Immature natural killer cell (primary cell): ENCODE measurements at regions not wholly inside any gene's neighbourhood (a gene's known extent, or its start where the extent isn't known, plus 50 kb on each side); places are given as distances from the start of the nearest gene placed in this dataset.
A peak's percentile ranks its signal among the peaks of the same experiment; 100 is the strongest.

Source experiments
- DNase-seq, 3 donors: peaks; one replicate each; pipeline ENCODE4 v3.0.0; 2022; ENCODE audit warnings: mixed read lengths in 1 of 3
- H3K27ac Mint-ChIP-seq, 6 donors: one replicate each; pipeline ENCODE4 v1.8.0; 2020; ENCODE audit warnings: mixed read lengths in 6 of 6, mild to moderate bottlenecking in 5 of 6, inconsistent platforms in 4 of 6, moderate library complexity in 3 of 6
- H3K27me3 Mint-ChIP-seq, 3 donors: one replicate each; pipeline ENCODE4 v1.8.0; 2020 to 2021; ENCODE audit warnings: low read depth in 3 of 3, mild to moderate bottlenecking in 3 of 3, mixed read lengths in 3 of 3, moderate library complexity in 3 of 3, inconsistent platforms in 1 of 3
- H3K36me3 Mint-ChIP-seq, 3 donors: one replicate each; pipeline ENCODE4 v1.8.0; 2020; ENCODE audit warnings: mixed read lengths in 3 of 3, inconsistent platforms in 2 of 3, mild to moderate bottlenecking in 2 of 3
- H3K4me1 Mint-ChIP-seq, 2 donors: one replicate each; pipeline ENCODE4 v1.8.0; 2020; ENCODE audit warnings: inconsistent platforms in 2 of 2, mild to moderate bottlenecking in 2 of 2, mixed read lengths in 2 of 2, moderate library complexity in 1 of 2
- H3K4me3 Mint-ChIP-seq, 5 donors: one replicate each; pipeline ENCODE4 v1.8.0; 2020; ENCODE audit warnings: mild to moderate bottlenecking in 5 of 5, mixed read lengths in 5 of 5, inconsistent platforms in 3 of 5, moderate library complexity in 3 of 5
- H3K9me3 Mint-ChIP-seq, 6 donors: one replicate each; pipeline ENCODE4 v1.8.0; 2020; ENCODE audit warnings: mild to moderate bottlenecking in 6 of 6, mixed read lengths in 6 of 6, inconsistent platforms in 4 of 6, moderate library complexity in 3 of 6

DNA sequence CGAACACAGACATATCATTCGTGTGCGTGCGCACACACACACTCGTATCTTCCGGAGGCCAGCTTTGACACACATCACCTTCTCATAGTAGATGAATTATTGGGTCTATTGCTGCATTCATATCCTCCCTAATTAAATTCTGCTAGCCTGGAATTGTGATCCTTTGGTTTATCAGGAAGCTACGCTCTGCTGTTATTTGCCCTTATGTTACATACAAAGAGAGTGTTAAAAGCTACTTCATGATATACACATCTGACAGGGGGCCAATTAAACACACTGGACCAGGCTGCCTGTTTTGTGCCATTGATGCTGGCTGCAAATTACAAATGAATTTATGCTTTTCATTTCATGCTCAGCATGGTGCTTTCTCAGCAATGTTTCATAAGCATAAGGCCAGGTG, 252.0 kb downstream of the RHOU start:
- Mint-ChIP-seq H3K4me1 (peaks cover 17 to 19% of the 10 kb centered on the region in 2 donors), H3K9me3 (no peaks in the 10 kb centered on the region), H3K4me3 (no peak overlapping the region), H3K27ac (no peak overlapping the region), H3K27me3 (peaks cover 0 to 8% (median 5%) of the 10 kb centered on the region in 3 donors), H3K36me3 (no peaks in the 10 kb centered on the region)
- no peak for DNase-seq

DNA sequence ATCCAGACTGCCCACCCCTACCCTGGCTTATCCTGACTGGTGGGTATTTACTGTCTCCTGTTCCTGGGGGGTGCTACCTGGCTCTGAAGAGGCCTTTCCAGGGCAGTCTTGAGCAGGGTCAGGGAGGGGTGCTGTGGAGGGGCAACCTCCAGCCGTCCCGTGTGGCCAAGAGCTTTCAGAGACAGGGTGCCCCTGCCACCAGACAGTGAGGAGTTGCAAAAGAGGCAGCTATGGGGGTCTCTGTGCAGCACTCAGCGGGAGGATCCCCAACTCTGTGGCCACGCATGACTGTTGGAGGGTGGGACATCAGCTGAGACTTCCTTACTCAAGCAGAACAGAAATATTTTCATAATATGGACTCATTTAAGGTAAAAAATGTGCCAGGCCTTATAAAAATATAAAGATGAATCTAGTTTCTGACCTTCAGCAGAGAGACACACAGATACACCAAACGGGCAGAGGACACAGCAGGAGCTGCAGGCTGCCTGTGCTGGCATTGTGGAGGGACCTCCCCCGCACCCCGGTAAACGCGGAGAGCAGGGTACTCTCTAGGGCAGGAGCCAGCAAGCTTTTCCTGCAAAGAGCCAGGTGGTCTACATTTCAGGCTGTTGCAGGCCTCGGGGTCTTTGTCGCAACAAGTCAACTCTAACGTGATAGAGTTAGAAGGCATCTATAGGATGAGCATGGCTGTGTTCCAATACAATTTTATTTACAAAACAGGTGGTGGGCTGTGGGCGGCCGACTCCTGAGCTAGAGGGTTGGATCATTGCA, 252.6 kb downstream of the RHOU start:
- Mint-ChIP-seq H3K36me3 (no peaks in the 10 kb centered on the region), H3K4me1 (peaks cover 17 to 19% of the 10 kb centered on the region in 2 donors), H3K9me3 (no peaks in the 10 kb centered on the region), H3K4me3 (no peak overlapping the region), H3K27ac (no peak overlapping the region), H3K27me3 (peaks cover 0 to 8% (median 5%) of the 10 kb centered on the region in 3 donors)
- DNase-seq, result no peak

DNA sequence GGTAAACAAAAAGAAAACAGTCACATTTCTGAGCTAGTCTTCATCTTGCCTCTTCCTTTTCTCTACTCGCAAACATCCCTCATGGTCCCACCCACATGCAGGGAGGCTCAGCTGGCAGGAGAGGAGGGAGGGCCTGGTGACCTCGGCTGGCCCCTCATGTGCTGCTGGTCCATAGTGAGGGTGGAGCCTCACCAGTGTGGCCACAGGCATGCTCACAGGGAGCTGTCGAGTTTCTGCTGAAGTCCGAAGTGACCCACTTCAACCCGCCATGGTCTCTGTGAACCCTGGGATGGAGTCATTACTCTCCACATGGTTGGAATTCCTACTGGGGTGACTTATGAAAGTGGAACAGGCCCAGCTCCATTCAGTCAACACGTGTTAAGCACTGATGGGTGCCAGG, 253.4 kb downstream of the RHOU start:
- Mint-ChIP-seq H3K4me1 (peaks cover 17 to 19% of the 10 kb centered on the region in 2 donors), H3K27ac (no peak overlapping the region), H3K4me3 (no peak overlapping the region), H3K36me3 (no peaks in the 10 kb centered on the region), H3K27me3 (peaks cover 0 to 8% (median 5%) of the 10 kb centered on the region in 3 donors), H3K9me3 (no peaks in the 10 kb centered on the region)
- DNase-seq, result no peak

DNA sequence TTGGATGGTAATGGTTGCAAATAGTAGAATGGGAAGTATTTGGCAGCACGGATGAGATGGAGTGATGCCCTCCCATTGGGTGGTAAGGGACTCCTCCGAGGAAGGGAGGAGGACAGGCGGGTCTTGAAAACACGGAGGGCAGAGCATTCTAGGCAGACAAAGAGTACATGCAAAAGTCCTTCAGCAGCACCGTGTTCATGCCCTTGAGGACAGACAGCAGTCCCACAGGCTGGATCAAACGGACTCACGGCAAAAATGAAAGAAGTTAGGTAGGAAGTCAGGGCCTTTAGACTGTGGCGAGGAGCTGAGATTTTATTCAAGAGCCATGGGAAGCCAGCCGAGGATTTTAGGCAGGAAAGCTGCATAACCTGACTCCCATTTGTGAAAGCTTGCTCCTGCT, 253.9 kb downstream of the RHOU start:
- DNase-seq, result no peak
- Mint-ChIP-seq H3K27me3 (peaks cover 0 to 8% (median 6%) of the 10 kb centered on the region in 3 donors), H3K27ac (no peak overlapping the region), H3K36me3 (no peaks in the 10 kb centered on the region), H3K4me3 (no peak overlapping the region), H3K9me3 (no peaks in the 10 kb centered on the region), H3K4me1 (peaks cover 17 to 19% of the 10 kb centered on the region in 2 donors)

DNA sequence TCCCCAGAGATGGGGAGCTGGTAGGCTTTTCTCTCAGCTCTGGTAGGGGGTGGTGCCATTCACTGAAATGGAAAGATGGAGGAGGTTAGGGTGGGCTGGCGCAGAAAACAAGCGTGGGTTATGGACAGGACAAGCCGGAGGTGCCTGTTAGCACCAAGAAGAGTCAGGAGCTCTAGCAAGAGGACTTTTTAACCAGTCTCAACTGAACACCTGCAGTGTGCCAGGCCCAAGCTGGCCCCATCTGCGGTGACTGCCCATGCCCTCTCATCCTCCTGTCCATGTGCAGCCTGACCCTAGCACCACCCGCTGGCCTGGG, 254.4 kb downstream of the RHOU start:
- no peak overlapping the region for H3K27ac Mint-ChIP-seq

DNA sequence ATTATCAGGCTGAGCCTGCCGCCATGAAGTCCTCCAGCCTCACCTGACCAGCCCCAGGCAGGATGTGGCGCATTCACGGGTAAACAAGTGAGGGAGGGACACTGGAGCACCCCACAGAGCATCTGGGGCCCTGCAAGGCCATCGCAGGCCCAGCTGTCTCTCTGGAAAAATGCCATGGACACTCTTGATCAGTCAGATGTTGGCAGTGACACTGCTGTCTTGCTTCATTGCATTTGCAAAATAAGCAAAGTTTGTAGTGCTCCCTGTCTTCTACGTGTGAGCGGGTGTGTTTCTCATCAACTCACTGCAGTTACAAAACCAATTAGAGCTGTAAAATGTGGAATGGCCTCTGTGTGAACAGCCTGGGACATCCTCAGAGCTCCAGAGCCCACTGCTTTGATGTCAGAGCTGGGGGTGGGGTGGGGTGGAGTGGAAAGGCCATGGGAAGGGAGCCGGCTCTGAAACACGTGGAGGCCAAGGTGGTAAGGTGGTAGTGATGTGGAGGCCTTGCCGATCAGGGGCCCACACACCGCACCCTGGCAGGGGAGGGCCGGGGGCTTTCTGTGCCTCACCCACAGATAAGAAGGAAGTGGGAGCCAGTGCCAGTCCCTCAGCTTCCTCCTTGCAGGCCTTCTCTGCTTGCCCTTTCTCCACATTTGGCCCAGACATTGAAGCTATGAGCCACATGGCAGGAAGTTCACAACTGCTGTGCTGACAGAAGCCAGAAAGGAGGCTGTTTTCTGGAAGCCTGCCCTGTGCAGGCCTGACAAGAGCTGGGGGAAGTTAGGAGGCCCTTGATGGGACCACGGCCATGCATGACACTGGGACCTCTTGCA, 254.9 kb downstream of the RHOU start:
- DNase-seq, result no peak
- H3K4me1 Mint-ChIP-seq, result peaks cover 17 to 19% of the 10 kb centered on the region in 2 donors
- no peaks in the 10 kb centered on the region for H3K9me3 Mint-ChIP-seq
- peak overlapping the region in 1 of 6 donors; percentile 51 for H3K27ac Mint-ChIP-seq
- no peak overlapping the region for H3K4me3 Mint-ChIP-seq
- H3K36me3 Mint-ChIP-seq, result no peaks in the 10 kb centered on the region
- peaks cover 0 to 11% (median 8%) of the 10 kb centered on the region in 3 donors for H3K27me3 Mint-ChIP-seq

More for the DNA sequence above, 254.4 kb downstream of the RHOU start:
- H3K27me3 Mint-ChIP-seq, result peaks cover 0 to 11% (median 8%) of the 10 kb centered on the region in 3 donors
- H3K4me1 Mint-ChIP-seq, result peaks cover 17 to 19% of the 10 kb centered on the region in 2 donors
- no peaks in the 10 kb centered on the region for H3K9me3 Mint-ChIP-seq
- DNase-seq, result no peak
- no peak overlapping the region for H3K4me3 Mint-ChIP-seq
- no peaks in the 10 kb centered on the region for H3K36me3 Mint-ChIP-seq

DNA sequence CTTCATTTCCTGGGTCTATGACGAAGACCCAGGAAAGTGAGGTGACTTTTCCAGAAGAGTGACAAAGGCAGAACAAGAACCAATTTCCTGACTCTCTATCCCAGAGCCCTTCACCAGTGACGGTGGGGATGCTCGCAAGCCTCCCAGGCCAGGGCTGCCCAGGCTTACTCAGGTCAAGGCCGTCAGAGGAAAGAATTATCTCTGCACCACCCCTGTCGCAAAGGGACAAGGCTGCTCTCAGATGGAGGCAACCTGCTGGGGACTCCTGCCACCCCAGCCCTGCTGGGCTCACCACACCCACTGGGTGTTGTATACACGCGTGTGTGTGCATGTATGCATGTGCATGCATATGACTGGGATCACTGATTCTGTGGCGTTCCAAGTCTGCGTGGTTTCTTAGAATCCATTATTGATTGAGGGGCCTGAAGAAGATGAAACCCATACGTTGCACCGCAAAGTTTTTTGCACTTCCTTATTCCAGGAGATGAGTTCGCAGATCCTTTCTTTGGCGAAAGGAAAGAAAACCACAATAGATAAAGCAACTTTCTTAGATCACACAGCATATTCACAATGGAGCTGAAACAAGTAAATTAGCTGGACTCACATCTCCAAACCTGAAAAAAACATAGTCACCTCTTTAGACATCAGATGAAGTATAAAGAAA, 255.8 kb downstream of the RHOU start:
- no peaks in the 10 kb centered on the region for H3K36me3 Mint-ChIP-seq
- no peak for DNase-seq
- peaks cover 0 to 15% (median 7%) of the 10 kb centered on the region in 3 donors for H3K27me3 Mint-ChIP-seq
- H3K27ac Mint-ChIP-seq, result no peak overlapping the region
- H3K4me1 Mint-ChIP-seq, result peaks cover 17 to 19% of the 10 kb centered on the region in 2 donors
- H3K9me3 Mint-ChIP-seq, result no peaks in the 10 kb centered on the region
- no peak overlapping the region for H3K4me3 Mint-ChIP-seq

DNA sequence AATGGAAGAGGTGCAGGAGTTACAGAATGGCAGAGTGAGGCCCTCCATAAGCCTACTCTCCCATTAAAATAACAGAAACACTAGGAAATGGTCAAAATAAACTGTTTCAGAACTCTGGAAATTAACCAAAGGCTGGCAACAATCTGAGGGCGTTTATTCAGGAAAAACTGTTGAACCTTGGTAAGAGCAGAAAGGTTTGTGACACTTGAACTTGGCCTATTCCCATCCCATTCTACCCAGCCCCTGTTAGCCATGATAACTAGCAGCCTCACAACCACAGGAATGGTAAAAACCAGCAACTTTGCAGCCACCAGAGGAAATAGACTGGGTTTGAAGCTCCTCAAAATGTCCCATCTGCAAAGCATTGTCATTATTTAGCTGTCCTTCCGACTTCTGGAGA, 256.8 kb downstream of the RHOU start:
- peaks cover 17 to 19% of the 10 kb centered on the region in 2 donors for H3K4me1 Mint-ChIP-seq
- H3K9me3 Mint-ChIP-seq, result no peaks in the 10 kb centered on the region
- H3K4me3 Mint-ChIP-seq, result no peak overlapping the region
- no peak overlapping the region for H3K27ac Mint-ChIP-seq
- H3K36me3 Mint-ChIP-seq, result no peaks in the 10 kb centered on the region
- DNase-seq, result no peak
- peaks cover 0 to 15% (median 7%) of the 10 kb centered on the region in 3 donors for H3K27me3 Mint-ChIP-seq

DNA sequence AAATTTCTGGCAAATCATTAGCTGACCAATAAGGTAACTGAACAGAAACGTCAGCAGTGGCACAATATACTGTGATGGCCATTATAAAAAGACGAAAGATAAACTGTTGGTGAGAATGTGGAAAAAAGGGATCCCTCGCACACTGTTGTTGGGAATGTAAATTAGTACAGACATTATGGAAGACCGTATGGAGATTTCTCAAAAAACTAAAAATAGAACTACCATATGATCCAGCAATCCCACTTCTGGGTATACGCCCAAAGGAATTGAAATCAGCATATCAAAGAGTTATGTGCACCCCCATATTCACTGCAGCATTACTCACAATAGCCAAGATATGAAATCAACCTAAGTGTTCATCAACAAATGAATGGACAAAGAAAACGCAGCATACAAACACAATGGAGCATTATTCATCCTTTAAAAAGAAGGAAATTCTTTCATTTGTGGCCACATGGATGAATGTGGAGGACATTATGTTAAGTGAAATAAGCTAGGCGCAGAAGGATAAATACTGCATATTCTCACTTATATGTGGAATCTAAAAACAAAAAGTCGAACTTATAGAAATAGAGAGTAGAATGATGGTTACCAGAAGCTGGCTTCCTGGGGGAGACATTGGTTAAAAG, 257.7 kb downstream of the RHOU start:
- Mint-ChIP-seq H3K27ac (no peak overlapping the region), H3K9me3 (no peaks in the 10 kb centered on the region), H3K4me3 (no peak overlapping the region), H3K27me3 (peaks cover 0 to 15% (median 7%) of the 10 kb centered on the region in 3 donors), H3K4me1 (peaks cover 17 to 19% of the 10 kb centered on the region in 2 donors), H3K36me3 (no peaks in the 10 kb centered on the region)
- DNase-seq, result no peak

DNA sequence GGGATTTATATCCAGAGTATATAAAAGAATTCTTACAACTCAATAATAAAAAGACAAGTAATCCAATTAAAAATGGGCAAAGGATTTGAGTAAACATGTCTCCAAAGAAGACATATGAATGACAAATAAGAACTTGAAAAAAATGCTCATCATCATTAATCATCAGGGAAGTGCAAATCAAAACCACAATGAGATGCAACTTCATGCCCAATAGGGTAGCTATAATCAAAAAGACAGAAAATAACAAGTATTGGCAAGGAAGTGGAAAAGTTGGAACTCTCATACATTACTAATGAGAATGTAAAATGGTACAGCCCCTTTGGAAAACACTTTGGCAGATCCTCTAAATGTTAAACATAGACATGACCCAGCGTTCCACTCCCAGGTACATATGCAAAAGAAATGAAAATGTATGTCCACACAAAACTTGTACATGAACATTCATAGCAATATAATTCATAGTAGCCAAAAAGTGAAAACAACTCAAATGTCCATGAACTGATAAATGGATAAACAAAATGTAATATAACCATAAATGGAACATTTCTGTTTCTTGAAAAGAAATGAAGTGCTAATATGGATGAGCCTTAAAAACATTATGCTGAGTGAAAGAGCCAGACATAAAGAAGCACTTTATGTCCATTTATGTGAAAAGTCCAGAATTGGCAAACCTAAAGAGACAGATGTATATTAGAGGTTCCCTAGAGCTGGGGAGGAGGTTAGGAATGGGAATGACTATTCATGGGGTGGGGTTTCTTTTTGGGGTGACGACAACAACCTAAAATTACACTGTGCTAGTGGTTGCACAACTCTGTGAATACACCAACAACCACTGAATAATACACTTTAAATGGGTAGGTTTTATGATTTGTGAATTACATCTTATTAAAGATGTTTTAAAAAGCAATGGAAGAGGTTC, 259.7 kb downstream of the RHOU start:
- H3K27ac Mint-ChIP-seq, result no peak overlapping the region
- H3K4me1 Mint-ChIP-seq, result peaks cover 11 to 12% of the 10 kb centered on the region in 2 donors
- DNase-seq, result no peak
- H3K36me3 Mint-ChIP-seq, result no peaks in the 10 kb centered on the region
- H3K27me3 Mint-ChIP-seq, result peaks cover 0 to 12% (median 4%) of the 10 kb centered on the region in 3 donors
- no peaks in the 10 kb centered on the region for H3K9me3 Mint-ChIP-seq
- no peak overlapping the region for H3K4me3 Mint-ChIP-seq

DNA sequence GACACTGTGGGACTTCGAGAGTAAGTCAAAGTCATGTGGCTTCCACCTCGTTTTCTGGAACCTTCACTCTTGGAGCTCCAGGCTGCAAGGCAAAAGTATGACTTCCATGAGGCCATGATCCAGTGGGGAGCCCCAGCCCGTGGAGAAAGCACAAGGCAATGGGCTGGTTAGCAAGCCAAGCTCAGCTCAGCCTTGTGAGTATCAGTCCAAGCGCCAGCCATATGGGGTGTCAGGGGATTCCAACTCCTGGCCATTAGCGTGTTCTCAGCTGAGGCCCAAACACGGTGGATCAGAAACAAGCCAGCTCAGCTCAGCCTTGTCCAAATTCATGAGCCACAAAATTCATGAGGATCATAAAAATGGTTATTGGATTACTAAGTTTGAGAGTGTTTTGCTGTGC, 261.0 kb downstream of the RHOU start:
- Mint-ChIP-seq H3K36me3 (no peaks in the 10 kb centered on the region), H3K27ac (no peak overlapping the region), H3K27me3 (peaks cover 2 to 12% (median 4%) of the 10 kb centered on the region in 3 donors), H3K4me3 (no peak overlapping the region), H3K9me3 (no peaks in the 10 kb centered on the region), H3K4me1 (peaks cover 0 to under 1% of the 10 kb centered on the region in 2 donors)
- DNase-seq, result no peak

DNA sequence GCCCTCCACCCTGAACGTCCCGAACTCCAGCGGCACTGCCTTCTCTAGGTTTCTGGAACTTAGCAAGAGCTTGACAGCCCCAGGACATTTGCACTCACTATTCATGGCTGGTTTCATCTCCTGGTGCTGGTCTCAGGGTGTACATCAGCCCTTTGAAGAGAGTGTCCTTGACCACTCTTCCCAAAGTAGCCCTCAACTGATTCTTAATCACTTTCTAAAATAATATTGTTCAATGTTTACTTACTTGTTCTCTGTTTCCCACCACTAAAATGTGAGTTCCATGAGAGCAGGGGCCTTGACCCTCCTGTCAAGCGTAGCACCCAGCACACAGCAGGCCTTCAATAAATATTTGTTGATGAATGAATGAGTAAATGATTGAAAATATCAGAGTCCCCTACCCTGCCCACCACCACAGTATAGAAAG, 262.5 kb downstream of the RHOU start:
- DNase-seq, result no peak
- H3K4me1 Mint-ChIP-seq, result no peaks in the 10 kb centered on the region
- no peak overlapping the region for H3K4me3 Mint-ChIP-seq
- no peak overlapping the region for H3K27ac Mint-ChIP-seq
- H3K9me3 Mint-ChIP-seq, result no peaks in the 10 kb centered on the region
- peaks cover 2 to 10% (median 2%) of the 10 kb centered on the region in 3 donors for H3K27me3 Mint-ChIP-seq
- no peaks in the 10 kb centered on the region for H3K36me3 Mint-ChIP-seq

DNA sequence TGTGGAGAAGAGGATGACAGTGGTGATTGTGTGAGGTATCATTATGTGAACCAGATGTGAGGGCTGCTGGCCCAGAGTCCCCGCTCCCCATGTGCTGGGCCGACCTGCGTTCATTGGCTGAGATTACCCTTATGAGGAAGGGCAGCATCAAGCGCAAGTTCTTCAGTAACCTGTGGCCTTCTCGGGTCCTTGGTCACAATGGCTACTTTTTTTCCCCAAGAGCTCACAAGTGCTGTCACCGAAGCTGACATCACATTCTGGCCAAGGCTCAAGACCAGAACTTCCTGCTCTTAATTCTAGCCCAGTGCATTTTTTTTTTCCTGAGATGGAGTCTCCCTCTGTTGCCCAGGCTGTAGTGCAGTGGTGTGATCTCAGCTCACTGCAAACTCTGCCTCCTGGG, 262.9 kb downstream of the RHOU start:
- Mint-ChIP-seq H3K27ac (no peak overlapping the region), H3K27me3 (peaks cover 2 to 10% (median 2%) of the 10 kb centered on the region in 3 donors), H3K4me1 (no peaks in the 10 kb centered on the region), H3K9me3 (no peaks in the 10 kb centered on the region), H3K4me3 (no peak overlapping the region), H3K36me3 (no peaks in the 10 kb centered on the region)
- no peak for DNase-seq
